ENCODE measurements at regions not wholly inside any gene's neighbourhood (a gene's known extent, or its start where the extent isn't known, plus 50 kb on each side); places are given as distances from the start of the nearest gene placed in this dataset.

DNA sequence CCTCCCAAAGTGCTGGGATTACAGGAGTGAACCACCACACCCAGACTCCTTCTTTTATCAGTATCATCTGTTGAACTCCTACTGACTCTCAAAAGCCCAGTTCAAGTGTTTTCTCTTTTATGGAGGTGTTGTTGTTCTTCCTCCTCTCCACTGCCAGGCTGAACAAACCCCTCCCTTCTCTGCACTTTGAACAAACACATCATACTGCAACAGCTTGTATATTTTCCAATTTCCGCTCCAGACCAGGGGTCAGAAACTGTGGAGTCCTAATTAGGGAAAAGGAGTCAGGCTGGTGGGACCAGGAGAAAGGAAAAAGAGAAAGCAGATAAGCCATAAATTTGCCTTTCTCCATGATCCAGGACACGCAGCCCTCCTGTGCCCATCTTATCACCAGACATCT lies 148.1 kb upstream of the HMHB1 start:
- Histone ChIP-seq H2AFZ (ENCODE audit: low read length) (no peak overlapping the region), H3K79me1 (ENCODE audit: low read depth, low read length) (no peaks in the 10 kb centered on the region), H3K18ac (ENCODE audit: extremely low read depth, low read length) (no peak overlapping the region), H3K23me2 (ENCODE audit: low read depth, low read length) (no peaks in the 10 kb centered on the region), H3K4me2 (ENCODE audit: insufficient read depth in 1 of 2, low read depth in 2 of 2, low read length in 2 of 2) (no peak overlapping the region), H4K20me1 (replicated peaks in 1 of 2; ENCODE audit: control insufficient read depth in 1 of 2, insufficient read depth in 2 of 2, low read length in 2 of 2) (no peaks in the 10 kb centered on the region), H2BK5ac (ENCODE audit: low read depth, low read length) (no peak overlapping the region), H3K4me1 (replicated peaks in 1 of 4; ENCODE audit: control insufficient read depth in 3 of 4, insufficient read depth in 4 of 4, low read length in 3 of 4) (no peaks in the 10 kb centered on the region), H2AK5ac (ENCODE audit: low read depth, low read length) (no peak overlapping the region), H3K27ac (ENCODE audit: low read depth, low read length) (no peak overlapping the region), H3K4me3 (ENCODE audit: extremely low read depth in 1 of 4, insufficient read depth in 2 of 4, low read depth in 3 of 4, low read length in 4 of 4) (no peak overlapping the region), H2BK20ac (ENCODE audit: low read length) (no peak overlapping the region), H3K56ac (replicated peaks; ENCODE audit: insufficient read length, low read depth, low read length) (no peak overlapping the region), H3K27me3 (replicated peaks in 1 of 4; ENCODE audit: control insufficient read depth in 3 of 4, extremely low read depth in 1 of 4, insufficient read depth in 3 of 4, low read length in 3 of 4) (peaks cover 0 to 1% (median 0%) of the 10 kb centered on the region in 4 experiments; a peak in 1 of 7 replicates), H2BK12ac (ENCODE audit: low read depth, low read length) (no peak overlapping the region), H3K14ac (ENCODE audit: insufficient read length) (no peak overlapping the region), H4K91ac (replicated peaks; ENCODE audit: insufficient read length, low read length) (no peak overlapping the region), H4K8ac (ENCODE audit: extremely low read depth, insufficient read depth, low read length) (no peak overlapping the region), H3K4ac (replicated peaks; ENCODE audit: insufficient read length, low read depth, low read length) (no peak overlapping the region), H3K9ac (replicated peaks in 1 of 4; ENCODE audit: extremely low read depth in 1 of 4, low read depth in 3 of 4, low read length in 3 of 4) (no peak overlapping the region), H2BK120ac (replicated peaks; ENCODE audit: low read depth, low read length) (no peak overlapping the region), H2BK15ac (ENCODE audit: low read length) (no peak overlapping the region), H4K5ac (ENCODE audit: insufficient read length, low read depth, low read length) (no peak overlapping the region), H3K36me3 (ENCODE audit: control insufficient read depth in 2 of 4, insufficient read depth in 4 of 4, low read length in 3 of 4) (no peaks in the 10 kb centered on the region), H3K9me3 (ENCODE audit: insufficient read depth in 2 of 2, low read depth in 1 of 2, low read length in 1 of 2) (no peaks in the 10 kb centered on the region), H3K23ac (ENCODE audit: insufficient read length) (no peak overlapping the region), H3K79me2 (ENCODE audit: control insufficient read depth in 1 of 2, insufficient read depth in 2 of 2, low read length in 2 of 2) (no peaks in the 10 kb centered on the region)
- ChIA-PET POLR2A (ENCODE audit: partially characterized antibody) (no interaction called here), CTCF (ENCODE audit: partially characterized antibody) (no interaction called here)
- FAIRE-seq (no peak), DNase-seq (ENCODE audit: low read depth in 1 of 2, low spot score in 2 of 2) (no peak)
- WGBS, 2 experiments (ENCODE audit: extremely low coverage in 1 of 2, insufficient coverage in 1 of 2, insufficient read length in 1 of 2, insufficient replicate concordance in 2 of 2, low coverage in 1 of 2, low lambda C conversion rate in 2 of 2, missing lambda C conversion rate in 1 of 2): 96% methylated on average over 2 of the region's 2 CpGs; no CpG with 5 or more reads in 1 of the 2 experiments
- TF ChIP-seq SIN3A (conservative IDR thresholded peaks at IDR 0.05 in 1 of 2, IDR thresholded peaks at IDR 0.05 in 1 of 2; ENCODE audit: low read depth in 1 of 2, low read length in 2 of 2): no peak
- no peak for TF ChIP-seq YY1 (IDR thresholded peaks at IDR 0.05; ENCODE audit: low read depth, low read length)
- no peak for TF ChIP-seq SRF (IDR thresholded peaks at IDR 0.05; ENCODE audit: low read depth, low read length)
- TF ChIP-seq CBX5 (IDR thresholded peaks at IDR 0.05; ENCODE audit: low read depth, low read length): no peak
- TF ChIP-seq SP2 (IDR thresholded peaks at IDR 0.05; ENCODE audit: low read length): no peak
